ENCODE measurements at regions not wholly inside any gene's neighbourhood (a gene's known extent, or its start where the extent isn't known, plus 50 kb on each side); places are given as distances from the start of the nearest gene placed in this dataset.

- CTCF ChIA-PET, result no interaction called here
- Mint-ChIP-seq H3K27me3 (no peaks in the 10 kb centered on the region), H3K9me3 (peaks cover 7% of the 10 kb centered on the region), H3K4me3 (no peak overlapping the region), H3K4me1 (no peaks in the 10 kb centered on the region), H3K36me3 (no peaks in the 10 kb centered on the region), H3K27ac (no peak overlapping the region)
- no peak for DNase-seq
These were observed 421.5 kb downstream of the TSHZ3 start for GRCh38 chr19:30927705-30928104.

- DNase-seq, result no peak
- peaks cover 8% of the 10 kb centered on the region for H3K9me3 Mint-ChIP-seq
- CTCF ChIA-PET, result no interaction called here
- no peaks in the 10 kb centered on the region for H3K4me1 Mint-ChIP-seq
- H3K4me3 Mint-ChIP-seq, result no peak overlapping the region
- H3K27ac Mint-ChIP-seq, result no peak overlapping the region
- no peaks in the 10 kb centered on the region for H3K27me3 Mint-ChIP-seq
- H3K36me3 Mint-ChIP-seq, result no peaks in the 10 kb centered on the region
These were observed 424.6 kb downstream of the TSHZ3 start for GRCh38 chr19:30924670-30925069.

- Mint-ChIP-seq H3K4me3 (no peak overlapping the region), H3K36me3 (no peaks in the 10 kb centered on the region), H3K27me3 (no peaks in the 10 kb centered on the region), H3K9me3 (peaks cover 8% of the 10 kb centered on the region), H3K27ac (no peak overlapping the region), H3K4me1 (no peaks in the 10 kb centered on the region)
- CTCF ChIA-PET, result no interaction called here
- DNase-seq, result no peak
These were observed 425.1 kb downstream of the TSHZ3 start for GRCh38 chr19:30924069-30924636.

GRCh38 chr19:30923621-30924020 is 425.6 kb downstream of the TSHZ3 start:
- H3K9me3 Mint-ChIP-seq, result peaks cover 8% of the 10 kb centered on the region
- H3K4me1 Mint-ChIP-seq, result no peaks in the 10 kb centered on the region
- CTCF ChIA-PET, result no interaction called here
- no peaks in the 10 kb centered on the region for H3K36me3 Mint-ChIP-seq
- H3K27ac Mint-ChIP-seq, result no peak overlapping the region
- H3K27me3 Mint-ChIP-seq, result no peaks in the 10 kb centered on the region
- DNase-seq, result no peak
- no peak overlapping the region for H3K4me3 Mint-ChIP-seq

- no peaks in the 10 kb centered on the region for H3K4me1 Mint-ChIP-seq
- no peak overlapping the region for H3K27ac Mint-ChIP-seq
- CTCF ChIA-PET, result no interaction called here
These were observed 426.1 kb downstream of the TSHZ3 start for GRCh38 chr19:30923096-30923495.

GRCh38 chr19:30920222-30920621 is 429.0 kb downstream of the TSHZ3 start:
- no peak for DNase-seq
- H3K27me3 Mint-ChIP-seq, result no peaks in the 10 kb centered on the region
- H3K36me3 Mint-ChIP-seq, result no peaks in the 10 kb centered on the region
- no peak overlapping the region for H3K27ac Mint-ChIP-seq
- CTCF ChIA-PET, result no interaction called here
- no peak overlapping the region for H3K4me3 Mint-ChIP-seq
- no peaks in the 10 kb centered on the region for H3K4me1 Mint-ChIP-seq
- H3K9me3 Mint-ChIP-seq, result peaks cover 2% of the 10 kb centered on the region

More at GRCh38 chr19:30923096-30923495, 426.1 kb downstream of the TSHZ3 start:
- Mint-ChIP-seq H3K4me3 (no peak overlapping the region), H3K36me3 (no peaks in the 10 kb centered on the region), H3K27me3 (no peaks in the 10 kb centered on the region), H3K9me3 (peaks cover 4% of the 10 kb centered on the region)
- DNase-seq, result no peak

GRCh38 chr19:30919737-30920136 is 429.5 kb downstream of the TSHZ3 start:
- CTCF ChIA-PET, result no interaction called here
- H3K27ac Mint-ChIP-seq, result no peak overlapping the region
- H3K36me3 Mint-ChIP-seq, result no peaks in the 10 kb centered on the region
- no peaks in the 10 kb centered on the region for H3K27me3 Mint-ChIP-seq
- H3K9me3 Mint-ChIP-seq, result peaks cover 2% of the 10 kb centered on the region
- no peak overlapping the region for H3K4me3 Mint-ChIP-seq
- no peak for DNase-seq
- no peaks in the 10 kb centered on the region for H3K4me1 Mint-ChIP-seq

GRCh38 chr19:30916238-30916637 is 433.0 kb downstream of the TSHZ3 start:
- Mint-ChIP-seq H3K27me3 (no peaks in the 10 kb centered on the region), H3K4me3 (no peak overlapping the region), H3K9me3 (peaks cover 2% of the 10 kb centered on the region), H3K36me3 (no peaks in the 10 kb centered on the region), H3K4me1 (no peaks in the 10 kb centered on the region), H3K27ac (no peak overlapping the region)
- no peak for DNase-seq
- CTCF ChIA-PET, result no interaction called here

DNA sequence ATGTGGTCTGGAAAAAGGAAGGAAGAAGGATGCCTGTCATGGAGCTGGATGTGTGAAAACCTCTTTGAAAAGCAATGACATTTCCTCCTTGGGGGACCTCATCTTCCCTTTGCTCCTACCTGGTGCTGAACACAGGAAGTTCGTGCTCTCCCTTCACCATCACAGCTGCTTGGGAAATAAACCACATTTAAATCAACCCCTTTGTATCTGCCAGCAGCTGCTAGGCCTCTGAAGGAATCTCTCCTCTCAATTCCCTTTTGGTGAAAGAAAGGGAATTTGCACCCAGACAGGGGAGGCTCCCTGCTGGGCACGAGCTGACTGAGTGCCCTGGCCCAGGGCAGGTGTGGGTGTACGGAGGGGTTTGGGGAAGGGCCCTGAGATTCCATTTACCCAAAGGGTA is 437.7 kb downstream of the TSHZ3 start:
- H3K27ac Mint-ChIP-seq, result no peak overlapping the region
- H3K9me3 Mint-ChIP-seq, result no peaks in the 10 kb centered on the region
- no peak for DNase-seq
- CTCF ChIA-PET, result no interaction called here
- no peak overlapping the region for H3K4me3 Mint-ChIP-seq
- H3K36me3 Mint-ChIP-seq, result no peaks in the 10 kb centered on the region
- no peaks in the 10 kb centered on the region for H3K4me1 Mint-ChIP-seq
- H3K27me3 Mint-ChIP-seq, result no peaks in the 10 kb centered on the region

DNA sequence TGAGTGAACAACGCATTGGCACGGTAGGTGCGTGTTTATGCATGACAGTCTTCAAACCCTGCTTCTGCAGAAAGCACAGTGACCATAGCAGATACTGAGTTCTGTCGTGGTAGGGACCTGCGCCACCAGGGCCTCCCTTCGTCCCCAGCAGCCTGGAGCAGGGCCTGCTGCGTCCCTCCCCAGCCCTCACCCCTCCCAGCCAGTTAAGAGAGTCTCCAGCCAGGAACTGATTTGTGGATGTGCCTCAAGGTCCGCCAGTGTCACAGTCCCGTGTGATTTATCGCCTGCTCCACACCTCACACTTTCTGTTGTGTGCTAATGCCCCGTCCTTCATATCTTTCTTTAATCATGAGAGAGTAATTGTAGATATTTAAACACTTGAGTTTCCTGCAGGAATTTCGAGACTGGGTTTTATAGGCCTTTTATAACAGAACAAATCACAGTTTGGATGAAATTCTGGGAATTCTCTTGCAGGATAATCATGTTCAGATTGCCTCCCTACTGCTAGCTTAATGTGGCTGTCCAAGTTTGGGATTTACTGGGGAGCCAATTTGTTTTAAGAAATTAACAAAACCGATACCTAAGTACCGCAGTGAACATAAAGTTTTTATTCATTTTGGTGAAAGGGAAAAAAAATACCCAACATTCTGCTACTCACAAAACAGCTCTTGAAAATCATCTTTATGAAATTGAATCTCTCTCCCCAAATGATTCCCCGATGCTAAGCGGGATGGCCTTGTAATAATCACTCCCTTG is 438.6 kb downstream of the TSHZ3 start:
- Mint-ChIP-seq H3K27ac (no peak overlapping the region), H3K36me3 (no peaks in the 10 kb centered on the region), H3K9me3 (no peaks in the 10 kb centered on the region), H3K27me3 (no peaks in the 10 kb centered on the region), H3K4me1 (no peaks in the 10 kb centered on the region), H3K4me3 (no peak overlapping the region)
- DNase-seq, result no peak
- CTCF ChIA-PET, result no interaction called here

GRCh38 chr19:30909216-30909615 is 440.0 kb downstream of the TSHZ3 start:
- Mint-ChIP-seq H3K4me1 (no peaks in the 10 kb centered on the region), H3K9me3 (no peaks in the 10 kb centered on the region), H3K36me3 (no peaks in the 10 kb centered on the region), H3K27me3 (no peaks in the 10 kb centered on the region), H3K27ac (no peak overlapping the region), H3K4me3 (no peak overlapping the region)
- no peak for DNase-seq
- CTCF ChIA-PET, result no interaction called here

GRCh38 chr19:30908262-30908771 is 440.9 kb downstream of the TSHZ3 start:
- Mint-ChIP-seq H3K4me3 (no peak overlapping the region), H3K4me1 (no peaks in the 10 kb centered on the region), H3K27ac (no peak overlapping the region), H3K9me3 (no peaks in the 10 kb centered on the region), H3K36me3 (no peaks in the 10 kb centered on the region), H3K27me3 (peaks cover 5% of the 10 kb centered on the region)
- CTCF ChIA-PET, result no interaction called here
- DNase-seq, result no peak

DNA sequence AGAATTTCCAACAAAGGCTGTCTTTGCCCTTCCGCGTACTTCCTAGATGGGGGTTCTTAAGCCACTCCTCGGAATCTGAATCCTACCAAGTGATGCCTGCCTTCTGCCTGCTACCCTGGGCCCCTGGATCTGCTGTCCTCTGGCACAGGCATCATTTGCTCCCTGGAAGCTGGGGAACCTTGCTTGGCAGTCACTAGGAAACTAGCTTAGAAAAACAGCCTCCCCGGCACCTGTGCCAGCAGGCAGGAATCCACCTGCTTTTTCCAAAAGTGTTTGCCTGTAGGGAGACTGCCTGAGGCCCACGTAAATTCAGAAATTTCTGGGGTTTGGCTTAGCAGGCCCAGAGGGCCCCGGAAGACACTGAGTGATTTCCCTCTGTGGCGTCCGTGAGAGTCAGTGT is 442.4 kb downstream of the TSHZ3 start:
- Mint-ChIP-seq H3K9me3 (no peaks in the 10 kb centered on the region), H3K27ac (no peak overlapping the region), H3K4me3 (no peak overlapping the region), H3K4me1 (no peaks in the 10 kb centered on the region), H3K27me3 (peaks cover 5% of the 10 kb centered on the region), H3K36me3 (no peaks in the 10 kb centered on the region)
- no peak for DNase-seq
- CTCF ChIA-PET, result no interaction called here

DNA sequence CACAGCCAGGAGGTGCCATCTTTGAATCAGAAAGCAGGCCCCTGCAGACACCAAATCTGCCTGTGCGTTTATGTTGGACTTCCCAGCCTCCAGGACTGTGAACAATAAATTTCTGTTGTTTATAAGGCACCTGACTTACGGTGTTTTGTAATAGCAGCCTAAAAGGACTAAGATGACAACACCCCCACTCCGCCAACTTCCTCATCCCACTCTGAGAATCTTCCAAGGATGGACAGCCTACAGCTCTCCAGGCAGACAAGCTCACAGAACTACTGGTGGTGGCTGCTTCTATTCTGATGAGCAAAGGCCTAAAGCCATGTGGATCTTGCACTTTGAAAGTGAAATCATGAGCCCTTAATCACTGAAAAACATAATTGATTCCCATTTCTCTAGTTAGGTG is 449.2 kb downstream of the TSHZ3 start:
- CTCF ChIA-PET, result no interaction called here
- H3K9me3 Mint-ChIP-seq, result no peaks in the 10 kb centered on the region

DNA sequence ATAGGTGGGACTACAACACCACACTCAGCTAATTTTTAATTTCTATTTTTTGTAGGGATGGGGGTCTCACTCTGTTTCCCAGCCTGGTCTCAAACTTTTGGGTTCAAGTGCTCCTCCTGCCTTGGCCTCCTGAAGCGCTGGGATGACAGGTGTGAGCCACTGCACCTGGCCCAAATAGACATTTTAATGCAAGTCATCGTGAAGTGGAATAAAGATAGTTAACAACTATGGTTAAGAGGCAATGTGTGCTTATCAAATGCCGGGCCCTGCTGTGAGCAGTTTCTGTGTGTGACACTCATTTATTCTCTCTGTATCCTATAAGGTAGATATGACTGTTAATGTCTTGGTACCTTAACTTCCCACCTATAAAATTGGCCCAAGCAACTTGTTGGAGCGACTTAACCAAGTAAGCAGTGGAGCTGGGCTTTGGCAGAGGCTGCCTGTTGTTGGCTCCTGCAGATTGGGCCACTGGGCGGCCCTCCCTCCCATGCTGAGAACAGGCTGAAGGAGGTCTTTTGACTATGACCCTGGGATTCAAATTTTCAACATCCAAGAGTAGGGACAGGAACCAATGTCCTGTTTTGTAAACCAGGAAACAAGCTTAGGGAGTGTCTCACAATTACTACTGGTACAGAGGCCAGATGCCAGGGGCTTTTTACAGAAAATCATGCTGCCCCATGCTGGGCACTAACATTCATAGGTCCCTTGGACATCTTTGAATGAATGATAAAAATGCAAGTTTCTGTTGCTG is 450.7 kb downstream of the TSHZ3 start:
- Mint-ChIP-seq H3K27me3 (peaks cover under 1% of the 10 kb centered on the region), H3K27ac (no peak overlapping the region), H3K36me3 (no peaks in the 10 kb centered on the region), H3K4me3 (no peak overlapping the region), H3K4me1 (no peaks in the 10 kb centered on the region), H3K9me3 (no peaks in the 10 kb centered on the region)
- no peak for DNase-seq
- CTCF ChIA-PET, result no interaction called here

More for the DNA sequence above, 449.2 kb downstream of the TSHZ3 start:
- Mint-ChIP-seq H3K27me3 (peaks cover 5% of the 10 kb centered on the region), H3K36me3 (no peaks in the 10 kb centered on the region), H3K27ac (no peak overlapping the region), H3K4me1 (no peaks in the 10 kb centered on the region), H3K4me3 (no peak overlapping the region)
- no peak for DNase-seq
